Heart right ventricle (tissue), 16 donors: ENCODE measurements at regions not wholly inside any gene's neighbourhood (a gene's known extent, or its start where the extent isn't known, plus 50 kb on each side); places are given as distances from the start of the nearest gene placed in this dataset.

ENCODE experiments used
- ATAC-seq, 8 donors: fragments of 200-7000 bp; cut with Tn5 transposase; one replicate each; pipeline ENCODE4 v1.9.1; 2020; ENCODE audit warnings: mild to moderate bottlenecking in 8 of 8, moderate library complexity in 8 of 8, moderate number of reproducible peaks in 1 of 8
- DNase-seq, 2 donors: peaks; one replicate each; pipeline ENCODE4 v3.0.0-alpha.2; 2020
- H3K27ac ChIP-seq, 10 donors: fragments of 200-600 bp; sonication (generic) in 2 of 10; one replicate each; pipeline versions ENCODE4 v1.5.0 to v1.8.0; 2020 to 2022; ENCODE audit warnings: mild to moderate bottlenecking in 3 of 10
- H3K27me3 ChIP-seq, 7 donors: fragments of 200-600 bp; one replicate each; pipeline ENCODE4 v1.8.0; 2021 to 2022; ENCODE audit warnings: mild to moderate bottlenecking in 2 of 7
- H3K36me3 ChIP-seq, 9 donors: fragments of 200-600 bp; sonication (generic) in 1 of 9; one replicate each; pipeline versions ENCODE4 v1.5.0 to v1.8.0; 2020 to 2022; ENCODE audit warnings: mild to moderate bottlenecking in 2 of 9
- H3K4me1 ChIP-seq, 9 donors: fragments of 200-600 bp; sonication (generic) in 1 of 9; one replicate each; pipeline versions ENCODE4 v1.5.0 to v1.8.0; 2020 to 2022; ENCODE audit warnings: mild to moderate bottlenecking in 4 of 9
- H3K4me3 ChIP-seq, 10 donors: fragments of 200-600 bp; sonication (generic) in 2 of 10; one replicate each; pipeline versions ENCODE4 v1.5.0 to v1.8.0; 2020 to 2022; ENCODE audit warnings: mild to moderate bottlenecking in 7 of 10, moderate library complexity in 2 of 10
- H3K9me3 ChIP-seq, 11 donors: fragments of 200-600 bp in 10 of 11; sonication (generic) in 2 of 11; one replicate each; pipeline versions ENCODE4 v1.5.0 to v1.8.0; 2013 to 2022; ENCODE audit warnings: mild to moderate bottlenecking in 2 of 11, control low read depth in 1 of 11, moderate library complexity in 1 of 11
- CTCF ChIP-seq, 9 donors: fragments of 200-600 bp; sonication (generic) in 2 of 9; IDR thresholded peaks; one replicate each; pipeline versions ENCODE4 v1.5.0 to v1.8.0; 2021 to 2022; ENCODE audit warnings: antibody characterized with exemption in 9 of 9, mild to moderate bottlenecking in 5 of 9, moderate library complexity in 1 of 9
- WGBS, 2 donors: extraction: QIAGEN DNeasy Blood & Tissue Kit; methylation state at CpG; one replicate each; pipeline ENCODE4 v1.1.7; 2013; ENCODE audit warnings: inconsistent platforms in 1 of 2; 5-methylcytosine and 5-hydroxymethylcytosine counted together
- intact Hi-C, 10 donors: fragments of 100-400 bp; cut with DNase I; formaldehyde crosslinking; loops; one replicate each; pipeline versions ENCODE4 v1.11.1 to v1.14.2; 2022
- donor health status: Arrhythmogenic right ventricular cardiomyopathy.
- donor health status: ischemic (EF 13 %, LVEDD 7.1; RV severe dilation, severe dysfunction).
- donor health status: healthy with polysubstance abuse.
- donor health status: DM: no; HTN: yes; CAD: no.
- donor health status: DM: no; HTN: no; CAD: no.
- donor health status: ischemic (EF 25% LVEDD 6.9; RV normal size, moderate dysfunction).
- donor health status: ischemic (EF 25% LVEDD 5.7; RV mildly dilated, moderate dysfunction).
- donor health status: healthy.
- donor health status: DM: yes; HTN: yes; CAD: no.
- donor health status: Ischemic cardiomyopathy.
- donor health status: ischemic (EF 35%, LVEDD 5.7; RV mildly dilated, moderate dysfunction).
- donor health status: nonischemic (EF 11% LVEDD 7.7; RV severe dilation, severe dysfunction).
- donor health status: DM: yes; HTN: yes; CAD: no.
- donor health status: PGD.
- donor health status: ischemic (EF 29% LVEDD 5.4; RV normal size, mild dysfunction).
- donor health status: nonischemic (EF 23%, LVEDD 6.1; RV moderate dilation, normal function).

GRCh38 chr10:89120931-89121763 is 86.0 kb downstream of the CH25H start:
- H3K36me3 ChIP-seq: no peaks in the 10 kb centered on the region
- intact Hi-C loops: no loop called here

GRCh38 chr10:89119651-89120050 is 87.5 kb downstream of the CH25H start:
- TF ChIP-seq CTCF (IDR thresholded peaks at IDR 0.05): no peak
- Histone ChIP-seq H3K27me3 (no peaks in the 10 kb centered on the region), H3K9me3 (no peaks in the 10 kb centered on the region), H3K4me3 (no peak overlapping the region), H3K4me1 (peaks cover 0 to 41% (median 5%) of the 10 kb centered on the region in 9 donors), H3K27ac (no peak overlapping the region), H3K36me3 (no peaks in the 10 kb centered on the region)
- ATAC-seq (no peak), DNase-seq (no peak)
- intact Hi-C loops: no loop called here
- WGBS, 2 donors: 100% methylated on average over 1 of the region's 1 CpG

More at GRCh38 chr10:89120931-89121763, 86.0 kb downstream of the CH25H start:
- DNase-seq (no peak), ATAC-seq (no peak)
- no peak for TF ChIP-seq CTCF (IDR thresholded peaks at IDR 0.05)
- Histone ChIP-seq H3K27ac (peak overlapping the region in 1 of 10 donors; percentile 79), H3K4me1 (peaks cover 0 to 34% (median 0%) of the 10 kb centered on the region in 9 donors), H3K4me3 (no peak overlapping the region), H3K9me3 (no peaks in the 10 kb centered on the region), H3K27me3 (no peaks in the 10 kb centered on the region)
- 87 to 89% methylated on average over 5 of the region's 5 CpGs for WGBS, 2 donors

- WGBS, 2 donors: 86 to 100% methylated on average over 1 of the region's 1 CpG
- no peak overlapping the region for H3K27ac ChIP-seq
- no peak for TF ChIP-seq CTCF (IDR thresholded peaks at IDR 0.05)
These were observed 89.0 kb downstream of the CH25H start for GRCh38 chr10:89118091-89118490.

GRCh38 chr10:89115876-89116627 is 91.1 kb downstream of the CH25H start:
- peaks cover 0 to 10% (median 0%) of the 10 kb centered on the region in 11 donors for H3K9me3 ChIP-seq
- ATAC-seq: peak in 3 of 8 donors; percentile 44 to 72 (median 56)
- no peak for TF ChIP-seq CTCF (IDR thresholded peaks at IDR 0.05)
- DNase-seq: no peak
- no peaks in the 10 kb centered on the region for H3K36me3 ChIP-seq
- H3K4me3 ChIP-seq: no peak overlapping the region
- peak overlapping the region in 3 of 10 donors; percentile 23 to 61 (median 50) for H3K27ac ChIP-seq
- H3K4me1 ChIP-seq: peaks cover 0 to 21% (median 5%) of the 10 kb centered on the region in 9 donors
- WGBS, 2 donors: 89% methylated on average over 9 of the region's 9 CpGs
- intact Hi-C loops: no loop called here
- H3K27me3 ChIP-seq: no peaks in the 10 kb centered on the region

More at GRCh38 chr10:89118091-89118490, 89.0 kb downstream of the CH25H start:
- DNase-seq: no peak
- peaks cover 0 to 38% (median 5%) of the 10 kb centered on the region in 9 donors for H3K4me1 ChIP-seq
- no peak for ATAC-seq
- H3K4me3 ChIP-seq: no peak overlapping the region
- peaks cover 0 to 6% (median 0%) of the 10 kb centered on the region in 11 donors for H3K9me3 ChIP-seq
- no peaks in the 10 kb centered on the region for H3K27me3 ChIP-seq
- intact Hi-C loops: no loop called here
- no peaks in the 10 kb centered on the region for H3K36me3 ChIP-seq
